B cell (primary cell): ENCODE measurements at regions not wholly inside any gene's neighbourhood (a gene's known extent, or its start where the extent isn't known, plus 50 kb on each side); places are given as distances from the start of the nearest gene placed in this dataset.

Experiments
- ATAC-seq: fragments of 200-7000 bp; cut with Tn5 transposase; one replicate; pipeline ENCODE4 v1.10.0; 2021; ENCODE audit warnings: low read depth, mild to moderate bottlenecking, moderate number of reproducible peaks, moderate library complexity
- CTCF ChIA-PET: fragments of 350-600 bp; sonication (Branson Sonifier 250); formaldehyde crosslinking; loops from one replicate; lab custom pipeline; 2021; ENCODE audit warnings: antibody characterized with exemption, inconsistent platforms; lab: Charles Lee
- POLR2A ChIA-PET: fragments of 350-600 bp; sonication (Branson Sonifier 250); formaldehyde crosslinking; loops from one replicate; lab custom pipeline; 2021; ENCODE audit warnings: antibody characterized with exemption; lab: Charles Lee
- DNase-seq: peaks from one replicate; pipeline ENCODE4 v3.0.0; 2013
- H2AFZ ChIP-seq: 2 replicates; pipeline ENCODE4 v1.6.1; 2012; ENCODE audit warnings: mild to moderate bottlenecking, low read depth, low read length; ENCODE audit not compliant: insufficient read depth, poor library complexity, severe bottlenecking
- H3K27ac ChIP-seq, 2 donors: 1 replicate in 1 of 2; 2 replicates in 1 of 2; pipeline ENCODE4 v1.5.1; 2012 to 2013; ENCODE audit warnings: low read length in 2 of 2, mild to moderate bottlenecking in 2 of 2, moderate library complexity in 1 of 2
- H3K27me3 ChIP-seq, 4 experiments: fragments of 200-600 bp in 1 of 4; sonication (generic) in 1 of 4; replicated peaks in 1 of 4; 1 replicate in 2 of 4; 2 replicates in 2 of 4; pipeline versions ENCODE4 v1.6.1 to v1.7.0; 2013 to 2016; ENCODE audit warnings: low read length in 3 of 4, mild to moderate bottlenecking in 2 of 4, mixed read lengths in 1 of 4, moderate library complexity in 1 of 4; ENCODE audit not compliant: insufficient read depth in 4 of 4, control insufficient read depth in 3 of 4; ENCODE audit errors: control extremely low read depth in 1 of 4
- H3K36me3 ChIP-seq, 2 experiments: replicated peaks in 1 of 2; 1 replicate in 1 of 2; 2 replicates in 1 of 2; pipeline versions ENCODE4 v1.6.1 to v1.7.1; 2013; ENCODE audit warnings: low read length in 1 of 2; ENCODE audit not compliant: insufficient read depth in 2 of 2, control insufficient read depth in 1 of 2; ENCODE audit errors: control extremely low read depth in 1 of 2, extremely low read depth in 1 of 2
- H3K4me1 ChIP-seq, 2 donors: fragments of 200-600 bp in 1 of 2; sonication (generic) in 1 of 2; 1 replicate in 1 of 2; 2 replicates in 1 of 2; pipeline versions ENCODE4 v1.5.1 to v1.6.1; 2013 to 2017; ENCODE audit warnings: low read length in 2 of 2; ENCODE audit not compliant: control insufficient read depth in 2 of 2, insufficient read depth in 2 of 2
- H3K4me2 ChIP-seq: replicated peaks from 2 replicates; pipeline ENCODE3; 2012; ENCODE audit warnings: mild to moderate bottlenecking, low read depth, low read length; ENCODE audit not compliant: poor library complexity, severe bottlenecking
- H3K4me3 ChIP-seq, 5 experiments: fragments of 200-600 bp in 1 of 5; sonication (generic) in 1 of 5; 1 replicate in 3 of 5; 2 replicates in 2 of 5; pipeline versions ENCODE4 v1.5.1 to v1.7.0; 2011 to 2016; ENCODE audit warnings: low read length in 4 of 5, mild to moderate bottlenecking in 4 of 5, low read depth in 2 of 5, control low read depth in 1 of 5, moderate library complexity in 1 of 5; ENCODE audit not compliant: insufficient read depth in 1 of 5; ENCODE audit errors: control extremely low read depth in 1 of 5, extremely low read depth in 1 of 5
- H3K79me2 ChIP-seq: fragments of 200-600 bp; sonication (generic); one replicate; pipeline ENCODE4 v1.6.0; 2016; ENCODE audit warnings: low read length; ENCODE audit not compliant: control insufficient read depth, insufficient read depth
- H3K9ac ChIP-seq: fragments of 200-600 bp; sonication (generic); 2 replicates; pipeline ENCODE4 v1.6.1; 2017; ENCODE audit warnings: mild to moderate bottlenecking, low read length, moderate library complexity
- H3K9me3 ChIP-seq, 3 donors: one replicate each; pipeline versions ENCODE4 v1.6.1 to v1.7.1; 2013; ENCODE audit warnings: low read length in 2 of 3; ENCODE audit not compliant: control insufficient read depth in 2 of 3, insufficient read depth in 1 of 3; ENCODE audit errors: control extremely low read depth in 1 of 3
- H4K20me1 ChIP-seq: 2 replicates; pipeline ENCODE4 v1.6.0; 2012; ENCODE audit warnings: mild to moderate bottlenecking, low read length; ENCODE audit not compliant: insufficient read depth, control insufficient read depth, poor library complexity, severe bottlenecking
- H3K27ac Mint-ChIP-seq: one replicate; pipeline ENCODE4 v1.8.0; 2021; ENCODE audit warnings: mixed read lengths
- H3K27me3 Mint-ChIP-seq: one replicate; pipeline ENCODE4 v1.8.0; 2021; ENCODE audit warnings: mixed read lengths
- H3K4me1 Mint-ChIP-seq: one replicate; pipeline ENCODE4 v1.8.0; 2021; ENCODE audit warnings: mixed read lengths
- H3K4me3 Mint-ChIP-seq: one replicate; pipeline ENCODE4 v1.8.0; 2021; ENCODE audit warnings: mixed read lengths
- H3K9me3 Mint-ChIP-seq: one replicate; pipeline ENCODE4 v1.8.0; 2022; ENCODE audit warnings: mixed read lengths; ENCODE audit not compliant: insufficient read depth
- EZH2 ChIP-seq: IDR thresholded peaks from 2 replicates; pipeline ENCODE4 v1.6.1; 2012; ENCODE audit warnings: borderline replicate concordance, low read depth, mild to moderate bottlenecking, moderate library complexity, low read length; ENCODE audit not compliant: insufficient read depth, poor library complexity, severe bottlenecking
- WGBS: methylation state at CpG from one replicate; pipeline ENCODE4 v1.1.5; 2013; ENCODE audit warnings: missing lambda C conversion rate; ENCODE audit not compliant: insufficient coverage; 5-methylcytosine and 5-hydroxymethylcytosine counted together
- intact Hi-C: fragments of 100-400 bp; cut with micrococcal nuclease; formaldehyde crosslinking; loops from one replicate; pipeline ENCODE4 v1.10.0; 2022
- TF ChIP-seq, protein P1 (sequence below): fragments of 200-600 bp; IDR thresholded peaks from one replicate; pipeline ENCODE4 v1.8.0; 2022; ENCODE audit warnings: antibody characterized with exemption, mild to moderate bottlenecking

DNA sequence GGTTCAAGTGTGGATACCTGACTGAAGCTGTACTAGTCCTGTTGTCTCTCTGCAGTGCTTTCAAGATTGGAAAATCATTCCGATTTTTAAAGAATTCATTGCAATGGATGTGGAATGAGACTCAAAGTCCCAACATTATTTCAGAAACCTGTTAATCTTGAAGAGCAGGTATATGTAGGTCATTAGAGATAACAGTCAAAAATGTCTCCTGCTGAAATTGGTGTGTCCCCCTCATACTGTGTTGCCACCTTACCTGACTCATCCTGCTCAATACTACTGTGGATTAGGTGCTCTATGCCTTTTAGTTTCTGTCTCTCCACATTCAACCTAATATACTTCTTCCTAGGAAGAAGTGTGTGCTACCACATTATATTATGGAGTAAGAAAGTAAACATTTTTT, 91.1 kb upstream of the NR3C1 start:
- Histone ChIP-seq H3K9me3 (no peaks in the 10 kb centered on the region), H3K4me3 (no peak overlapping the region), H3K9ac (no peak overlapping the region), H3K27ac (no peak overlapping the region), H2AFZ (no peak overlapping the region), H3K4me1 (no peaks in the 10 kb centered on the region), H4K20me1 (no peaks in the 10 kb centered on the region), H3K27me3 (no peaks in the 10 kb centered on the region), H3K4me2 (no peak overlapping the region), H3K36me3 (no peaks in the 10 kb centered on the region), H3K79me2 (no peaks in the 10 kb centered on the region)
- TF ChIP-seq, protein P1, sequence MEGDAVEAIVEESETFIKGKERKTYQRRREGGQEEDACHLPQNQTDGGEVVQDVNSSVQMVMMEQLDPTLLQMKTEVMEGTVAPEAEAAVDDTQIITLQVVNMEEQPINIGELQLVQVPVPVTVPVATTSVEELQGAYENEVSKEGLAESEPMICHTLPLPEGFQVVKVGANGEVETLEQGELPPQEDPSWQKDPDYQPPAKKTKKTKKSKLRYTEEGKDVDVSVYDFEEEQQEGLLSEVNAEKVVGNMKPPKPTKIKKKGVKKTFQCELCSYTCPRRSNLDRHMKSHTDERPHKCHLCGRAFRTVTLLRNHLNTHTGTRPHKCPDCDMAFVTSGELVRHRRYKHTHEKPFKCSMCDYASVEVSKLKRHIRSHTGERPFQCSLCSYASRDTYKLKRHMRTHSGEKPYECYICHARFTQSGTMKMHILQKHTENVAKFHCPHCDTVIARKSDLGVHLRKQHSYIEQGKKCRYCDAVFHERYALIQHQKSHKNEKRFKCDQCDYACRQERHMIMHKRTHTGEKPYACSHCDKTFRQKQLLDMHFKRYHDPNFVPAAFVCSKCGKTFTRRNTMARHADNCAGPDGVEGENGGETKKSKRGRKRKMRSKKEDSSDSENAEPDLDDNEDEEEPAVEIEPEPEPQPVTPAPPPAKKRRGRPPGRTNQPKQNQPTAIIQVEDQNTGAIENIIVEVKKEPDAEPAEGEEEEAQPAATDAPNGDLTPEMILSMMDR, result no peak
- TF ChIP-seq EZH2, result no peak
- POLR2A ChIA-PET, result no interaction called here
- ATAC-seq (no peak), DNase-seq (no peak)
- Mint-ChIP-seq H3K4me3 (no peak overlapping the region), H3K27ac (no peak overlapping the region), H3K4me1 (no peaks in the 10 kb centered on the region), H3K9me3 (peaks cover 6% of the 10 kb centered on the region), H3K27me3 (no peaks in the 10 kb centered on the region)
- WGBS, result no CpG with 5 or more reads among the region's 1 CpG
- CTCF ChIA-PET, result no interaction called here
- intact Hi-C loops, result no loop called here

- Histone ChIP-seq H4K20me1 (no peaks in the 10 kb centered on the region), H3K27me3 (no peaks in the 10 kb centered on the region), H3K36me3 (no peaks in the 10 kb centered on the region), H3K9me3 (no peaks in the 10 kb centered on the region), H3K4me2 (no peak overlapping the region), H3K79me2 (no peaks in the 10 kb centered on the region), H3K9ac (no peak overlapping the region), H3K27ac (no peak overlapping the region), H3K4me3 (no peak overlapping the region), H2AFZ (no peak overlapping the region), H3K4me1 (no peaks in the 10 kb centered on the region)
- Mint-ChIP-seq H3K27ac (no peak overlapping the region), H3K4me3 (no peak overlapping the region), H3K4me1 (no peaks in the 10 kb centered on the region), H3K9me3 (peaks cover 6% of the 10 kb centered on the region), H3K27me3 (no peaks in the 10 kb centered on the region)
- ChIA-PET POLR2A (no interaction called here), CTCF (no interaction called here)
- WGBS, result 100% methylated on average over 1 of the region's 2 CpGs
- intact Hi-C loops, result no loop called here
- no peak for TF ChIP-seq EZH2
- TF ChIP-seq, protein P1, result no peak
- DNase-seq, result no peak
- no peak for ATAC-seq
These were observed 90.7 kb upstream of the NR3C1 start for GRCh38 chr5:143494162-143494561.
